Stomach (tissue), 4 donors: ENCODE measurements at regions not wholly inside any gene's neighbourhood (a gene's known extent, or its start where the extent isn't known, plus 50 kb on each side); places are given as distances from the start of the nearest gene placed in this dataset.
"Not testable (repeated sequence)": the region's sequence is repeated elsewhere in the genome, so short reads cannot be mapped to it uniquely, and the experiment has no call there.

Experiments used
- CTCF ChIP-seq, 7 experiments: fragments of 450-650 bp in 4 of 7; fragments of 200-600 bp in 3 of 7; sonication (generic) in 3 of 7; IDR thresholded peaks; one replicate each; pipeline ENCODE4 v1.5.1; 2016 to 2019; ENCODE audit warnings: antibody characterized with exemption in 7 of 7, control low read depth in 2 of 7, mild to moderate bottlenecking in 1 of 7
- EP300 ChIP-seq: sonication (generic); formaldehyde crosslinking; IDR thresholded peaks from one replicate; pipeline ENCODE4 v1.6.1; 2017; ENCODE audit warnings: antibody characterized with exemption

GRCh38 chr1:242900558-242900957 is 354.5 kb downstream of the CEP170 start:
- TF ChIP-seq CTCF (IDR thresholded peaks at IDR 0.05); EP300: not testable (repeated sequence)
